ENCODE measurements at regions not wholly inside any gene's neighbourhood (a gene's known extent, or its start where the extent isn't known, plus 50 kb on each side); places are given as distances from the start of the nearest gene placed in this dataset.

- TF ChIP-seq CHD7 (IDR thresholded peaks at IDR 0.05; ENCODE audit: insufficient replicate concordance, low read length), result no peak
These were observed 691.4 kb upstream of the TBX3 start (continued) for GRCh38 chr12:115375186-115375991.

All from H1 (cell line).